GM12878 (cell line): ENCODE measurements at regions not wholly inside any gene's neighbourhood (a gene's known extent, or its start where the extent isn't known, plus 50 kb on each side); places are given as distances from the start of the nearest gene placed in this dataset.

Source experiments
- ATAC-seq: fragments of 200-7000 bp; cut with Tn5 transposase; 3 replicates; pipeline ENCODE4 v1.9.1; 2020; ENCODE audit warnings: mild to moderate bottlenecking, moderate library complexity
- BruUV-seq: library from RNA; stranded (reverse); fragments of 400-500 nt; replicated peaks from 2 replicates; lab custom pipeline; 2021; lab: Mats Ljungman, UMichigan
- CTCF ChIA-PET: fragments of 300-600 bp; sonication (Branson Sonifier 250); formaldehyde crosslinking; extraction: SDS; loops from one replicate; lab custom pipeline; 2021; ENCODE audit warnings: inconsistent platforms; lab: Yijun Ruan, JAX
- POLR2A ChIA-PET: fragments of 350-600 bp; formaldehyde crosslinking; extraction: SDS; loops from one replicate; lab custom pipeline; 2021; ENCODE audit warnings: inconsistent platforms; lab: Charles Lee
- RAD21 ChIA-PET: fragments of 300-600 bp; sonication (Branson Sonifier 250); formaldehyde crosslinking; loops from one replicate; lab custom pipeline; 2023; ENCODE audit warnings: antibody characterized with exemption; ENCODE audit not compliant: unreplicated experiment; lab: Charles Lee
- SMC1A ChIA-PET: fragments of 300-600 bp; sonication (Branson Sonifier 250); formaldehyde crosslinking; loops from one replicate; lab custom pipeline; 2023; ENCODE audit not compliant: unreplicated experiment, uncharacterized antibody; lab: Charles Lee
- DNase-seq: peaks from one replicate; pipeline ENCODE4 v3.0.0-alpha.2; 2011; ENCODE audit warnings: low read depth, low spot score
- FAIRE-seq: peaks from 3 replicates; lab custom pipeline; 2011; peaks lifted over from hg19 to GRCh38; lab: Jason Lieb, UNC
- H2AFZ ChIP-seq: 2 replicates; pipeline ENCODE4 v1.6.0; 2011; ENCODE audit warnings: low read depth, low read length, control low read depth; ENCODE audit not compliant: control insufficient read depth
- H3K27ac ChIP-seq: 2 replicates; pipeline ENCODE4 v1.5.1; 2011; ENCODE audit warnings: control low read depth; ENCODE audit not compliant: control insufficient read depth, insufficient read depth
- H3K27me3 ChIP-seq, 2 experiments: replicated peaks in 1 of 2; 2 replicates each; pipeline versions ENCODE4 v1.6.0 to v1.6.1; 2011; ENCODE audit warnings: low read length in 1 of 2; ENCODE audit not compliant: control insufficient read depth in 2 of 2, insufficient read depth in 2 of 2
- H3K36me3 ChIP-seq, 2 experiments: 2 replicates each; pipeline ENCODE4 v1.5.1; 2011; ENCODE audit warnings: low read length in 1 of 2; ENCODE audit not compliant: control insufficient read depth in 2 of 2, insufficient read depth in 2 of 2
- H3K4me1 ChIP-seq: 2 replicates; pipeline ENCODE4 v1.6.1; 2011; ENCODE audit warnings: mild to moderate bottlenecking, low read length, moderate library complexity, mixed read lengths; ENCODE audit not compliant: control insufficient read depth, insufficient read depth
- H3K4me2 ChIP-seq: 2 replicates; pipeline ENCODE4 v1.6.0; 2011; ENCODE audit warnings: control low read depth; ENCODE audit not compliant: control insufficient read depth, insufficient read depth
- H3K4me3 ChIP-seq: fragments of 200-600 bp; sonication (generic); 2 replicates; pipeline ENCODE4 v1.5.1; 2016
- H3K79me2 ChIP-seq: 2 replicates; pipeline ENCODE4 v1.6.0; 2011; ENCODE audit warnings: low read length; ENCODE audit not compliant: control insufficient read depth, insufficient read depth
- H3K9ac ChIP-seq: 2 replicates; pipeline ENCODE4 v1.8.0; 2011; ENCODE audit warnings: low read length, control low read depth, mixed read lengths; ENCODE audit not compliant: control insufficient read depth, insufficient read depth
- H3K9me3 ChIP-seq: replicated peaks from 3 replicates; pipeline ENCODE4 v1.5.1; 2011; ENCODE audit warnings: mild to moderate bottlenecking, low read length; ENCODE audit not compliant: control insufficient read depth, insufficient read depth
- H4K20me1 ChIP-seq: 2 replicates; pipeline ENCODE4 v1.6.0; 2011; ENCODE audit not compliant: control insufficient read depth, insufficient read depth
- EZH2 ChIP-seq: IDR thresholded peaks from 2 replicates; pipeline ENCODE4 v1.6.1; 2012; ENCODE audit warnings: low read depth, mild to moderate bottlenecking, control low read depth, inconsistent platforms, low read length, borderline replicate concordance; ENCODE audit not compliant: control insufficient read depth
- IKZF1 ChIP-seq: fragments of 450-650 bp; conservative IDR thresholded peaks from 2 replicates; pipeline ENCODE4 v1.6.1; 2017; ENCODE audit warnings: antibody characterized with exemption, mild to moderate bottlenecking
- KLF5 ChIP-seq: fragments of 450-650 bp; IDR thresholded peaks from 2 replicates; pipeline ENCODE4 v1.6.1; 2014; ENCODE audit warnings: mild to moderate bottlenecking; ENCODE audit not compliant: partially characterized antibody
- SRF ChIP-seq, 2 experiments: IDR thresholded peaks; 2 replicates each; pipeline ENCODE4 v1.6.1; 2011; ENCODE audit warnings: low read depth in 2 of 2, low read length in 2 of 2, mild to moderate bottlenecking in 1 of 2, moderate library complexity in 1 of 2
- WGBS: methylation state at CpG from one replicate; pipeline ENCODE4 v1.1.6; 2016; ENCODE audit warnings: low lambda C conversion rate; ENCODE audit not compliant: insufficient replicate concordance, insufficient coverage; ENCODE audit errors: missing lambda C conversion rate; 5-methylcytosine and 5-hydroxymethylcytosine counted together
- in situ Hi-C: fragments of 300-500 bp; cut with MboI; formaldehyde crosslinking; loops from 9 replicates; pipeline ENCODE4 v1.14.3; 2018; ENCODE audit warnings: mixed read lengths
- intact Hi-C: fragments of 100-400 bp; cut with micrococcal nuclease; formaldehyde crosslinking; loops from one replicate; pipeline ENCODE4 v1.14.2; 2022; ENCODE audit not compliant: unreplicated experiment

GRCh38 chr10:34869135-34869836, 54.2 kb upstream of the PARD3 start (continued):
- TF ChIP-seq EZH2 (no peak), KLF5 (no peak)

- H3K27ac ChIP-seq: no peak overlapping the region
- H3K27me3 ChIP-seq: no peaks in the 10 kb centered on the region
- RAD21 ChIA-PET: interaction anchor here (0.7 to 1.2 kb wide), 2 partner anchors 18 to 90 kb away, joined by 3 read pairs; no protein-coding TSS in a partner anchor
- FAIRE-seq: no peak
- intact Hi-C loops: no loop called here
- no peak overlapping the region for H3K9ac ChIP-seq
- no peak for TF ChIP-seq IKZF1
- 0 out of 4 replicates have a peak, but pooled peaks of 1 of the 2 experiments have one; percentile 26 for TF ChIP-seq SRF (IDR thresholded peaks at IDR 0.05; ENCODE audit: low read depth in 2 of 2, low read length in 2 of 2)
- TF ChIP-seq, all 136 proteins: peak for 1
- no peaks in the 10 kb centered on the region for H4K20me1 ChIP-seq
- ChIA-PET POLR2A (no interaction called here), SMC1A (interaction anchor here (1.2 kb wide), 1 partner anchor 39 kb away, joined by 4 read pairs; no protein-coding TSS in a partner anchor), CTCF (interaction anchor here (0.9 kb wide), 1 partner anchor 76 kb away, joined by 3 read pairs; no protein-coding TSS in a partner anchor)
- DNase-seq (no peak), ATAC-seq (no peak)
- no peaks in the 10 kb centered on the region for H3K36me3 ChIP-seq
- H3K4me2 ChIP-seq: no peak overlapping the region
- in situ Hi-C loops: no loop called here
- H3K4me1 ChIP-seq: no peaks in the 10 kb centered on the region
- 60% methylated on average over 6 of the region's 6 CpGs for WGBS
- no TSS peak for BruUV-seq
- no peaks in the 10 kb centered on the region for H3K9me3 ChIP-seq
- no peaks in the 10 kb centered on the region for H3K79me2 ChIP-seq
- H2AFZ ChIP-seq: no peak overlapping the region
- H3K4me3 ChIP-seq: no peak overlapping the region
These were observed 53.5 kb upstream of the PARD3 start for GRCh38 chr10:34868589-34868988.
